ENCODE measurements at regions not wholly inside any gene's neighbourhood (a gene's known extent, or its start where the extent isn't known, plus 50 kb on each side); places are given as distances from the start of the nearest gene placed in this dataset.
"Not testable (repeated sequence)": the region's sequence is repeated elsewhere in the genome, so short reads cannot be mapped to it uniquely, and the experiment has no call there.

DNA sequence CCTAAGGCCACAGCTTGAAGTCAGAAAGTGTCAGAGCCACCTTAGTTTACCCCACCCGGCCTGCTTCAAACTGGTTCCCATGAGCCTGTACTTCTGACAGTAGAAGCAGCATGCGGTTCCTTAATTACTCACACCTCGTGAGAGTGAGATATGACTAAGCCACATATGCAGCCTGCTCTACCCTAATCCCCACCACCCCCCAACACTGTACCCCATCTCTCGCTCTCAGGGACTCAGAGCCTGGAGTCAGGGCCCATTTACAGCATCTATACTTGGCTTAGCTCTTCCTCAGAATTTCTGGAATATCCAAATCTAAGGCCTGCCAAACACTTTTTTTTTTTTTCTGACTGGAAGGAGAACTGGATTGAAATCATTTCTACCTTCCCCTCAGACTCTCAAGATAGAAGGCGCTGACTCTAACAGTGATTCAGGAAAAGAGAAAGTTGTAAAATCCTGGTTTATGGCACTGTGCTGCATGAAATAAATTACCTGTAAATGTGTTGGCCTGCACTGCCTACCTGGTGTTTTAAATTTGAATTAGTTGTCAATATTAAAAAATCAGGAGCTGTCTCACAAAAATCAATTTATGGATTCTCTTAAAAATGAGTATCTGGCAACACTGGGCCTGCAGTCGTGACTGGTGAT is 360.0 kb downstream of the RND3 start:
- DNase-seq, result no peak

DNA sequence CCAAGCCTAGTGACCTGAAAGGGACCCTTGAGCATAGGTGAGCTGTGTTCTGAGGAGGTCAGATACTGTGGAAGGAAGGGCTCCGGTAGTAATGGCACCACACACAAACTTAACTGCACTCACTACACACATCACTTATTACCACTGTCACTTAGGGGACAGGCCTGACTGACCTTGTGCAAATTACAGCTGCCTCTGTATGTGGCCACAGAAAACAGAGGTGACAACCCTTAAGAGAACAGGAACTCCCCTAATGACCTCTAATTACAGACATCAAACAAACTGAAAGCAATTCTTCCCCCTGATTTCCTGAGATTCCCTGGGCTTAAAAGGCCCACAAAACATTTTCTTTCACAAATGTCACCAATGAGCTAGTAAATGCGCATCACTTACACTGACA is 360.6 kb downstream of the RND3 start:
- DNase-seq, result no peak

DNA sequence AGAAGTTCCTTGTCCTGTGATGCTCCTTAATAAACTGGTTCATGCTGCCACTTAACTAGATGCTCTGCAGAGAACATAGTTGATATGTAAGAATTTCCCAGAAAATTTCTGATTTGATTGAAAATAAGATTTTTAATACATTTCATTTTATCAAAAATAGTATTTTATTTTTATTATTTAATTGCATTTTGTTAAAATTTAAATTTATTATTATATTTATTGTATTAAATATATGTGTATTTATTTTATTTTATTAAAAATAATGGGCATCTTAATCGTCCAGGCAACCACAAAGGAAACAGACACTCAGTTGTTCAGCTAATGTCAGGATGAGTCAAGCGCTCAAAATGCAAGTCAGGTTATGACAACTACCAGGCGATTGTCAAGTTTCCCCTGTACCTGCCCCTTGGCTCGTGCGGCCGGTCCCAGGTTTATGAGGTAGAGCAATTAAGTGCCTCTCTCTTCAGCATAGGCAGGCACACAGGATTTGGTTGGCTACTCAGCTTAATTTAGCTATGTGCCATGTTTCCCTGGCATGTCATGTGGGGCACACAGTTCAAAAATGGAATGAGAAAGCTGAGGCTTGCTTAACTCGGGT is 361.2 kb downstream of the RND3 start:
- no peak for DNase-seq

DNA sequence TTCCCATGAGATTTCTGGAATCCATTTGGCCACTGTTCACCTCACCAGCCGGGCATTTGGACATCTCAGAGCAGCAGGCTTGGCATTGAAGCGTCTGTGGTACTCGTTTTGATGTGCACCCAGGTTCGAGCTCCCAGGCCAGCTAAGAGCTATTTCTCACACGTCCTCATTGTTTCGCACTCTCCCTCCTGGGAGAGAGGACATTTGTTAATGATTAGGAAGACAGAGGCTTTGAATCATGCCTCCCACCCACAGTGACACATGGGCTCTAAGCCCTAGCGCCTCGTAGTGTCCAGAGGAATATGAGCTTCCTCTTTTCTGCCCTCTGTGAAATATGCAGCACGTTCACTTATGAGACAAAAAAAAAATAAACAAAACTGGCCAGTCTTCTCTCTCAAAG is 361.8 kb downstream of the RND3 start:
- DNase-seq, result no peak

DNA sequence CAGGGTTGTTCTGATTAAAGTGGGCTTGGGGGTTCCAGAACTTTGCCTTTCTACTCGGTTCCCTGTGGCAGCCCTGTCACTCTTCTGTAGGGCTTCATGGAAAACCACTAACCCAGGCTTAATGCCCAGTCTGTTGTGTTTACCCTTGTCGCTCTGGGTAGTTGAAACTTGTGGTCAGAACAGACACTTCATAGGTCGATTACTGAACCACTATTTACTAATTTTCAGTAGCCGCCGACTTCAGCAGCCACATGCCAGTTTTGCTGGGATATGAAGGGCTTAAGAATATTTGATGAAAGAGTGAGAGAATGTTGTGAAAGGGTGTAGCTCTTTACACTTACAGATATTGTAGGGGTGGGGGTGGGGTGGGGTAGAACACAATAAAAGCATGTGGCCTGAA is 362.3 kb downstream of the RND3 start:
- DNase-seq, result no peak

DNA sequence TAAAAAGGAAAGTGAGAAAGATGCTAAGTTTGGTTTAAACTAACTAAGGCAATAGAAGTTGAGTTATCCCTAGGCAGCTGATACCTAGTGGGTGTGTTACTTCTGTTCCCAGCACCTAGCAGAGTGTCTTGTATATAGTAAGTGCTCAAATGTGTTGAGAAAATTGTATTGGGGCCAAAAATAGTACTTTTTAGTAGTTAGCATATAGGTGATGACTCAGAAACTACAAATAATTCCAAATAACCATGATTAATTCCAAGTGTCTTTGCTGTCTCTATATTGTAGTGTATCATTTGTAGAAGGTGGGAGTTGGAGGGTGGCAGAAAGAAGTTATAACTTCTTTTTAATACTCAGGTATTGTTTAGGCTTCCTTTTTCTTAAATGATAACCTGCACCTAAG is 362.7 kb downstream of the RND3 start:
- DNase-seq, result no peak

DNA sequence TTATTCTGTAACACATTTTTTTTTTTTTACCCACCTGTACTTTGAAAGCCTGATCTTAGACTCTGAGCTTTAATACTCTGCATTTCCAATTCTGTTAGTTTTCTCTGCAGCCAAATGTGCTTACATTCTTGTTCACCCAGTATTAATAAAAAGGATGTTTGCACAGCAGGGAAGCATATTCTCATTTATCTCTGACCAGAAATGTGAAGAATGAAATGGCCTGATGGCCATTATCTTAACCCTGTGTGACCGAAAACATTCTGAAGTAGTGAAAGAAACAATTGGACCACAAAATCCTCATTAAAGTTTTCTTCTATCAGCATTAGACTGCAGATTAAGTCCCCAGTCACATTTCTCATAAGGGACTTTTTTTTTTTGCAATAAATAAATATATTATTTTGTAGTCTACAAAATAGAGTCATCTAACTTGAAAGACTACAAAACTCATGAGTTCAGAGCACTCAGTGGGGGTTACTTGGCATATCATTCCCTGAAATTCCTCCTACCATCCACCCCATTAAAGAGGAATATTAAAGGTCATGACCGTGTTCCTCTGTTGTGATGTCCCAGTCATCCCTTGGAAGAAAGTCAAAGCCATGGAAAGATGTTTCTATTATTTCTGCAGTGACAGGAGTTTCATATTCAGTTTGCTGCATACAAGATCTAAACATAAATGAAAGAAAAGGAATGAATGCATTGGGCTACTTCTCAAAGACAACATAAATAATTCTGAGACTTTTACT is 364.4 kb downstream of the RND3 start:
- no peak for DNase-seq

DNA sequence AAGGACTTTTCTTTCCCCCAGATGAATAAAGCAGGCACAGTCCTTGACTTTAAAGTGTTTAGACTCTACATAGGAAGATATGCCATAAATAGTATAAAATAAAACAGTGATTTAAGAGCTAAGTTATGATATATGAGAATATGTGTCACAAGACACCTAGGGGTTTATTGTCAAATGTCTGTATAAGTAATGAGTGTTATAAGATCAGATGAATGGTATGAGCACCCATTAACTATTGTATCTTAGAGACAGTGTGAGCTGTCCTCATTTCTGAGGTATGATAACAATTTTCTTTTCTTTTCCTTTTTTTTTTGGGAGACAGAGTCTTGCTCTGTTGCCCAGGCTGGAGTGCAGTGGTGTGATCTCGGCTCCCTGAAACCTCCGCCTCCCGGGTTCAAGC is 365.3 kb downstream of the RND3 start:
- no peak for DNase-seq

DNA sequence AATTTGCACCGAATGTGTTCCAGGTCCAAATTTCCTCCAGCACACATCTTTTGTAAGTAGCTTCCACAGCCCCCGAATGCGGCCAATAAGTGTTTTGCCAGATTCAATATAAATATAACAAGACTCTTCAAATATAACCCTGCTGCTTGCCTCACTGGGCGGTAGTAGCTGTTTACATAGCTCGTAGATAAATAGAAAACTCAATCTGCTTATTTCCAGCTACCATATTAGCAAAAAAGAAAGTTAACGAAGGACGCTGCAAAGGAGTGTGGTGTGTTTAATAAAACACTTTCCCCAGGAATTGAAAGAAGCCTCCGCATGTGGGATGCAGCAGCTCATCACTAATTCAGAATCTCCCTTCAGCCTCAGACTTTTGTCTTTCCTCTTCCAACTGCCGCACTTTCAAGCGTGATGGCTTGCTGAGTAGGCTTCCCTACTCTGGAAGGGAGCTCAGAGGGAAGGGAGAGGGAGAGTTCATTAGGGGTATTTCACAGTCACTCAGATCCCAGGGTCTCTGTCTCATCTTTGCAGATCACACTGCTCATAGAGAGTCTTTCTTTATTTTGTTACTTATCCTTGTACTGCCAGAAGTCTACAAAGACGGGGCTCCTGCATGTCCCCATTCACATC is 367.0 kb downstream of the RND3 start:
- DNase-seq, result no peak

DNA sequence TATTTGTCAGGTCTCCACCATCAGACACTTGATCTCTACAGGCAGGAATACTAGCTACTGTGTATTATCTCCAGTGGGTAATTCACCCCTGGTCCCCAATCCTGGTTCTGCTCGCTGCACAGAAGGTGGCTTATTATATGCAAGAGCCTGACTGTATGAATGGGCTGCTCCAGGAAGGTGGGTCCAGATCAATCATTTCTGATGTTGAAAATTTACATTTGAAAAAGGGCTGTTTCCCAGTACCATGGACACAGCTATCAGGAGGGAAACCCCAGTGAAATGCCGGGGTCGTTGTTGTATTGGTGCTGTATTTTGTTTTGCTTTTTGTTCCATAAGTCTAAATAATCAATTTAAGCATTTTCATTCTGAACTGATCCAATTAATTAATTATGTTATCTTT is 367.6 kb downstream of the RND3 start:
- DNase-seq, result no peak

DNA sequence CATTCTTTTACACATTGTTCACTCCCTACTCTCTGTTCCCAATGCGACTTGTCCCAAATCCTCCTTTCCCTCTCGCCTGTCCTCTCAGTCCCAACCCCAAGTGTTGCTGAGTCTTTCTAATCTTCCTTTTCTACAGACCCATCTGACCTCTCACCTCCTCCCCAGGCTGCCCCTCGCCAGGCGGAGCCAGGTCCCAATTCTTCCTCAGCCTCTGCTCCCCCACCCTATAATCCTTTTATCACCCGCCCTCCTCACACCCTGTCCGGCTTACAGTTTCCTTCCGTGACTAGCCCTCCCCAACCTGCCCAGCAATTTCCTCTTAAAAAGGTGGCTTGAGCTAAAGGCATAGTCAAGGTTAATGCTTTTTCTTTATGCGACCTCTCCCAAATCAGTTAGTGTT is 373.4 kb downstream of the RND3 start:
- DNase-seq, result not testable (repeated sequence)

DNA sequence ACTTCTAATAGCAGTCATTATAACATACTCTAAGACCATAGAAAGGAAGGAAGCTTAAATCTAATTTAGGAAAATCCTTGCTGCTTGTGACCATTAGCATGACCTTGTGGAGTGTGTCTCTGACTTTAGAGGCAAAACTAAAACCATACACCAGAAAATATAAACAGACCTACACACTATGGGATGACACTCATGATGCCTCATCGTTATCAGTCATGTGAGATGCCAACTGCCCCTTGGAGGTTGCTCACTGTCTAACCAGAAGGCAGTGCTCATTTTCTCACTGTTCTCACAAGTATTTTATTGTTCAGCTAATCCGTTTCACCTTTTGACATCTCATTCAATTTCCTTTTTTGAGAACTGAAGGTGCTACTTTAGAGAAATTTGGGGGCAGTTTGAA is 376.9 kb downstream of the RND3 start:
- no peak for DNase-seq

DNA sequence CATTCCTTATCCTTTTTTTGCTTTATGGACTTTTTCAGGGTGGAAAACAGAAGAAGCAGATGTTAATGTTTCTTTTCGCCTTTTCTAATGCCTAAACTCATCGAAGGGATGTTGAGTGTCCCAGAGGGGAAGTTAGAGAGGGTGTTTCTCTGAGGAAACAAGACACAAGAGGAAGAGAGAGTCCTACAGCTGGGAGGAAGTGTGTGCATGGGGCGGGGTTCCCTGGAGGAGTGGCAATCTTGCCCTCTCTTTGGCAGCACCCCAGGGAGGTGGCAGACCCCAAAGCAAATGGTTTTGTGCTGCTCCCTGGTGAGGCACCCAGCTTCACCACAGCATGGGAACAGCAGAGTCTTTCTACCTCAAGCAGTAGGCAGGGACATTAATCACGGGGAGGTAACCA is 377.6 kb downstream of the RND3 start:
- DNase-seq, result no peak

DNA sequence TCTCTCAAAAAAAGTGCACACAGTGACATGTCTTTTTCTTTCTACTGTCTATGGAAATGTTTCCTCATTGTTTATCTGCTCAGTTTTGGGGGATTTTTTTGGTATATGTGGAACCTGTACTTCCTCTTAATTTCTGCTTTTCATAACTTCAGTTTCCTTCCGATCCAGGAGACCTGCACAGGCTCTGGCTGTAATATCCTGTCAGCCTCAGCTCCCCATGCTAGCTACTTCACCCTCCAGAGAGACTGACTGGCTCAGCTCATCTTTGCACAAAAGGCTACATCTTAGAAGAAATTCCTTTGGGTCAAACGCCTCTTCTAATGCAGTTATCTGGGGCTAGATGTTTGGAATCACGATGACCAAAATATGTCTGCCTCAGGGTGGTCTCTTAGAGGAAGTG is 378.4 kb downstream of the RND3 start:
- DNase-seq, result no peak

DNA sequence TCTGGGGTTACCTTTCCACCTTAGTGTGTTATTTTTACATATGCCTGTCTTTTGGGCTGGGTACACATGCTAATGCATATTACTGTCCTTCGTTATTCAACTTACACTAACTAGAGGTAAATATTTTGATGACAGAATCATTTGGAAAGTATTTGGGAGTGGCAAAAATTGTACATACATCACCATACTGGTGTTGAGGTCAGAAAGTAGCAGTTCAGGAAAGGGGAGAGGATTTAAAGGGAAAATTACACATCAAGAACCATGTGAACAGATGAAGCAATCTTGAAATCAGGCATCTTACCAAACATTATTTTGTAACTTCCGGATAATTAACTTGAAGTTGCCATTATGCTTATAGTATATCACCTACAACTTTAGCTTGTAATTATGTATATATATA is 379.7 kb downstream of the RND3 start:
- no peak for DNase-seq

DNA sequence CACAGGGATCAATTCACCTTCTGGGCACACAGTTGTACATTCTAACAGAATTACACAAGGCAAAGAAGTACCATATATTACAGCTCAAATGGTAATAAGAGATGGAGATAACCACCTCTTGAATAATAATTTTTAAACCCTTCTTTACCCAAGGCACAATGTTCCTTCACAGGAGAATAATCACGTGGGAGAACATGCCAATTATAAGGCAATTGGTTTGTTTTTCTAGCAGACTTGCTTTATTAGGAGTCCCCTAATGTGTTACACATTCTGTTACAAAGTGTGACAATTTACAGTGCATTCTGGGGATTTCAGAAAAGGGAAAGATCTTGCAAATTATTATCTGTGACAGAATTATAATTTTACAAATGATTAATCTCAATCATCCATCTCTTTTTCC is 380.3 kb downstream of the RND3 start:
- no peak for DNase-seq

DNA sequence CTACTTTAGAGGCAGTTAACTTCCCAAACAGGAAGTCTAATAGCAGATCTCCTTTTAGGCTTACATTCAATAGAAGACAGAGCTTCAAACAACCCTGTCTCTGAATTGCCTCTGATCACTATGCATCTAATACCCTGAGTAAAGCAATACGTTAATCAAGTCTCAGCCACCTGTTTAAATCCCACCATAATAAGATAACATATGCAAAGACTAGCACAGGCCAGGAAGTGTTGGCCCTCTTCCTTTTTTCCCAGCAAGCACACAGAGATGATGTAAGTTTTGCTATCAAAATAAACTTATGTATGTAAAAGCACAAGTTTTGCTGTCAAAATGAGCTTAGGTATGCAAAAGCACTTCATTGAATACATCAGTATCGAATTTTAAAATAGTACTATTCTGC is 385.5 kb downstream of the RND3 start:
- no peak for DNase-seq

DNA sequence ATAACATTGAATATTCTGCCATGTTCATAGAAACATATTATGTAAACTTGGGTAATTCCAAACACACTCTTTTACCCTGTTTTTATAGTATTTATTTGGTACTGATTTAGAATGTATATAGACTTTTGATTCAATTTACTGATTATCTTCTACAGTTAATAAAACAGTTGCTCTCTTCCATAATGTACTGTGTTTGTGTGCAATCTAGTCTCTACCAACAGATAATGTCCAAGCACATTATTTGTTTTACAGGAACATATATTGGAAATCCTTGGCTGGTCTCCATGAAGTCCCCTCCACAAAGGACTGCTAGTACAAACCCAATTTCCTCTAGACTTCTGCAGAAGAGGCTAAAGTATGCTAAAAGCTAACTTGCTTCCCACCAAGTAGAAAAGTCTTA is 386.6 kb downstream of the RND3 start:
- no peak for DNase-seq

DNA sequence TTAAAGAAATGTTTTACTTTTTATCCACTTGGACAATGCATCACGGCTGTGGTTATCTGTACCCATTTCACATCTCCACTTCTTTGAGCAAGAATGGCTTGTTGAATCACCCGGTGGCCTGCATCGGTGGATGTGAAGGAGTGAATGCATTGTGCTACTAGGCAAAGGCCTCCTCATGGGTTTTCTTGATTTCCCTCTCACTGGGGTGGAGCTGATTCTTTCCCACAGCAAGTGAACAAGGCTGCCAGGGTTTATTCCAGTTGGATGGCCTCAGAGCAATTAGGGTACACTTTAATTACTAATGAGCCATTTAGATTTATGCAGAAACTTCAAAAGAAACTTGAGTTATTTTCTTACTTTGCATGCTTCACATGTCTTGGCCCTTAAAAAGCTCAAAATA is 387.1 kb downstream of the RND3 start:
- DNase-seq, result no peak

DNA sequence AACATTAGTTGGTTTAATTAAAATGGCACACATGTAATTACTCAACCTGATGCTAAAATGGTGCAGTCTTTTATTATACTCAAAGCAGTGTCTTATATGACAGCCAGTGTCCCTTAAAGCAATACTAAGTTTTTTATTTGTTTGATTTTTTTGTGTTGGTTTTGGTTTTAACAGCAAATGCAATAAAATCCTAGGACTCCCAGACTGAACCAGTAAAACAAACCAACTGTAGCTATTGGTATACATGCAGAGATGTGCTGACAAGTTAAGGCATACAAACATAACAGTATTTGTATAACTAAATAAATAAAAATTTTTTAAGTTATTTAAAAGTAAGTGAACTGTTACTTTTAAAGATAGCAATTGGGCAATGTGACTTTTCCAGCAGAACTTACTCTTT is 387.7 kb downstream of the RND3 start:
- DNase-seq, result no peak

DNA sequence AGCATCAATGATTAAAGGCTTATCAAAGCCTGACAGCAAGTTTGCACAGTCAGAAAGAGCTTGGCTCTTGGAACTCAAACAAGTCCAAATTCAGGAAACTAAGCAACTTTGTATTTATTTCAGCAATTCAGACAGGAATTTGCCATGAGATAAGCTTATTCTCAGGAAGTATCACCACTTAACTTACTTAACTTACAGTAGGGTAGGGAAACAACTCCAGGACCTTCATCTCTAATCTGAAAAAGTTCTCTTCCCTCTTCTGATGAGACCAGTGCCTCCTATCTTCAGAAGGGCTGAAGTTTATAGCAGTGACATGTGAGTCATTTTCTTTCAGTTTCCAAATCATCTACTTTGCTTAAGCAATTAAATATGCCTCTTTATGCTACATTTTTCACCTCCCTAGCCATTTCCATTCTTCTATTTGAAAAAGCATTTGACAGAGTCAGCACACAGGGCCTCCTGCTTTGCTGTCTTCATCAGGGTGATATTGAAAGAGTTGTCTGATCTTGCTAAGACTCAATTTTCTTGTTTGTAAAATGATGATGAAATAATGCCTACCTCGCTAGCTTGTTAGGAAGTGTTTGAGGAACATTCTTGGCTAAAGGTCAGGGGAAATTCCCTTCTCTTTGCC is 389.5 kb downstream of the RND3 start:
- no peak for DNase-seq

DNA sequence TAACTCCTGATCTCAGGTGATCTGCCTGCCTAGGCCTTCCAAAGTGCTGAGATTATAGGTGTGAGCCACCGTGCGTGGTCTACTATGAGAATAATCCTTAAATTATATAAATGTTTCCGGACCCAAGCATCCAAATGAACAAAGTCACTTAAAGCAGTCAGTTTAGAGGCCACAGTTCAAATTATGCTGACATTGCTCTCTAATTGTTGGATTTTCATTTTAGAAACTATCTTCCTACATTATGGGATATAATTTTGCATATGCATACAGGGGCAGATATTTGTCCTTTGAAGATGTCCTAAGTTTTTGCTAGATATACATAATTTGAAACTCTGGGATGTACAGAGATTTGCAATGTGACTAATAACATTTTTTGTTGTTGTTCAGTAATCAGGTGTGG is 390.1 kb downstream of the RND3 start:
- no peak for DNase-seq

DNA sequence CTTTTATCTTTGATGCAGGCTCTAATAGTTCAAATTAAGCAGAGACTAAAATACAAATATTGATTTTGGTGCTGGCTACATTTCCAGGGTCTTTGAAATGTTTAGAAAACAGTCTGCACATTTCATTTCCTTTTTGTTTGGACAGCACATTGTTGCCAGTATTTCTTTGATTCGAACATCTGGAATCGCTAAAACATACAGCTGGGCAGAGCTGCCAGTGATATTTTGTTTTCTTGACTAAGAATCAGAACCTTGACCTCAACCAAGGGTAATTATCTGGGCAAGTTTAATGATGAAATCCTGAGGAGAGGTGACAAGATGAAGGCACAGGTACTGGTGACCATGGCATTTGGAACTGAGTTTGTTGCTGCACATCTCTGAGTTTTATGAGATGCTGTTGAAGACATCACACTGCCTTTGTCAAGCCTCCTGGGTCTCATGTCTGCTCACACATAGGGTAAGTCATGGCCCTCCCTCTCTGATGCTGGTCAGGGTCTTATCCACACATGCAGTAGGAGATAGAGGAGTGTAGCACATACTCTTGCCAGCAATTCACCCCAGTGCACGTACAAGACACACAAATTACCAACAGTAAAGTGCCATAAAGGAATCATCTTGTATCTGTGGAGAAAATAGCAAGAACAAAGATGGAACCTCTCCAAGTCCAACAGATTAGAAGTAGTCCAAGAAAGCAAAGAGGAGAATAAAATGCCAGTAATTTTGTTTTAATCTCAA is 391.9 kb downstream of the RND3 start:
- no peak for DNase-seq

All from hematopoietic multipotent progenitor cell treated with erythropoietin and hydrocortisone succinate and interleukin-3 and kit ligand, for 8 days (in vitro differentiated cells).